ENCODE measurements at regions not wholly inside any gene's neighbourhood (a gene's known extent, or its start where the extent isn't known, plus 50 kb on each side); places are given as distances from the start of the nearest gene placed in this dataset.

GRCh38 chr5:144773628-144774027 is 603.0 kb downstream of the KCTD16 start:
- CTCF ChIA-PET = no interaction called here
- no peak for DNase-seq (ENCODE audit: low spot score)
- no peak for TF ChIP-seq CTCF (conservative IDR thresholded peaks at IDR 0.05; ENCODE audit: low read depth)
- no peak overlapping the region for H3K27ac ChIP-seq
- POLR2A ChIA-PET (ENCODE audit: low non-redundant PET) = no interaction called here

GRCh38 chr5:144771802-144772201 is 601.1 kb downstream of the KCTD16 start:
- ChIA-PET POLR2A (ENCODE audit: low non-redundant PET) (no interaction called here), CTCF (interaction anchor here (0.6 kb wide), 1 partner anchor 25 kb away, joined by 4 read pairs; no protein-coding TSS in a partner anchor)
- H3K27ac ChIP-seq = no peak overlapping the region
- TF ChIP-seq CTCF (conservative IDR thresholded peaks at IDR 0.05; ENCODE audit: low read depth) = no peak
- no peak for DNase-seq (ENCODE audit: low spot score)

- H3K27ac ChIP-seq = no peak overlapping the region
- TF ChIP-seq CTCF (conservative IDR thresholded peaks at IDR 0.05; ENCODE audit: low read depth) = no peak
- CTCF ChIA-PET = no interaction called here
- DNase-seq (ENCODE audit: low spot score) = no peak
- POLR2A ChIA-PET (ENCODE audit: low non-redundant PET) = no interaction called here
Observed at GRCh38 chr5:144742361-144742760, 571.7 kb downstream of the KCTD16 start.

- POLR2A ChIA-PET (ENCODE audit: low non-redundant PET) = no interaction called here
- DNase-seq (ENCODE audit: low spot score) = no peak
- TF ChIP-seq CTCF (conservative IDR thresholded peaks at IDR 0.05; ENCODE audit: low read depth) = no peak
- H3K27ac ChIP-seq = no peak overlapping the region
- CTCF ChIA-PET = no interaction called here
Observed at GRCh38 chr5:144731786-144732185, 561.1 kb downstream of the KCTD16 start.

- TF ChIP-seq CTCF (conservative IDR thresholded peaks at IDR 0.05; ENCODE audit: low read depth) = no peak
- ChIA-PET POLR2A (ENCODE audit: low non-redundant PET) (no interaction called here), CTCF (interaction anchor here (0.6 kb wide), 1 partner anchor 17 kb away, joined by 5 read pairs; no protein-coding TSS in a partner anchor)
- no peak overlapping the region for H3K27ac ChIP-seq
- DNase-seq (ENCODE audit: low spot score) = no peak
Observed at GRCh38 chr5:144712090-144712489, 541.4 kb downstream of the KCTD16 start.

GRCh38 chr5:144711172-144711571 is 540.5 kb downstream of the KCTD16 start:
- ChIA-PET POLR2A (ENCODE audit: low non-redundant PET) (no interaction called here), CTCF (no interaction called here)
- no peak overlapping the region for H3K27ac ChIP-seq
- no peak for DNase-seq (ENCODE audit: low spot score)
- TF ChIP-seq CTCF (conservative IDR thresholded peaks at IDR 0.05; ENCODE audit: low read depth) = no peak

- DNase-seq (ENCODE audit: low spot score) = no peak
- POLR2A ChIA-PET (ENCODE audit: low non-redundant PET) = no interaction called here
- CTCF ChIA-PET = interaction anchor here (0.5 kb wide), 1 partner anchor 1076 kb away, joined by 3 read pairs; no protein-coding TSS in a partner anchor
Observed at GRCh38 chr5:144710637-144711036, 540.0 kb downstream of the KCTD16 start.

More at GRCh38 chr5:144710637-144711036, 540.0 kb downstream of the KCTD16 start:
- TF ChIP-seq CTCF (conservative IDR thresholded peaks at IDR 0.05; ENCODE audit: low read depth) = no peak
- H3K27ac ChIP-seq = no peak overlapping the region

Data from RWPE1 (cell line).